ENCODE measurements at regions not wholly inside any gene's neighbourhood (a gene's known extent, or its start where the extent isn't known, plus 50 kb on each side); places are given as distances from the start of the nearest gene placed in this dataset.

DNA sequence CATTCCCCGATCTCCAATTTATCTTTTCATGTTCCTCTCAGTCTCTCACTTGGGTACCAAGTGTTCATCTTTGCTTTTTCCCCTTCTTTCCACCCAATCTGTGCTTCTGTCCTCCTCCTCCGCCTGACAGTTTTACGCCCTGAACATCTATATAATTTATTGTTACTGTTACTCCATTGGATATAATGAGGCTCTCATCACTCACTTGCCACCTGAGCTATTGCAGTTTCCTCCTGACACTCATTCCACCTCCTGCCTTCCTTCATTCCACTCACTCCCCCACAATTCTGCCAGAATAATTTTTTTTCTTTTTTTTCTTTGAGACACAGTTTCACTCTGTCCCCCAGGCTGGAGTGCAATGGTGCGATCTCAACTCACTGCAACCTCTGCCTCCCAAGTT lies 77.6 kb upstream of the SORBS2 start:
- POLR2A ChIA-PET (ENCODE audit: low non-redundant PET) = no interaction called here
- TF ChIP-seq EZH2 (IDR thresholded peaks at IDR 0.05; ENCODE audit: borderline replicate concordance, low read depth, low read length, poor library complexity, severe bottlenecking) = no peak
- no peak for TF ChIP-seq CTCF (conservative IDR thresholded peaks at IDR 0.05; ENCODE audit: low read depth, low read length)
- intact Hi-C loops (cut with micrococcal nuclease; ENCODE audit: unreplicated experiment) = no loop called here
- Histone ChIP-seq H3K36me3 (ENCODE audit: insufficient read depth, low read length, poor library complexity, severe bottlenecking) (no peaks in the 10 kb centered on the region), H3K27me3 (replicated peaks; ENCODE audit: insufficient read depth, low read depth, low read length, poor library complexity) (no peaks in the 10 kb centered on the region), H3K4me3 (ENCODE audit: low read depth, low read length, poor library complexity, severe bottlenecking) (no peak overlapping the region), H3K9me3 (ENCODE audit: low read depth, low read length, poor library complexity, severe bottlenecking) (no peaks in the 10 kb centered on the region), H3K4me1 (ENCODE audit: insufficient read depth, low read length, poor library complexity, severe bottlenecking) (no peaks in the 10 kb centered on the region), H3K27ac (ENCODE audit: low read depth, low read length, poor library complexity, severe bottlenecking) (no peak overlapping the region)
- DNase-seq (ENCODE audit: low spot score) = no peak
- no TSS peak for BruUV-seq (replicated peaks)
- CTCF ChIA-PET = no interaction called here

DNA sequence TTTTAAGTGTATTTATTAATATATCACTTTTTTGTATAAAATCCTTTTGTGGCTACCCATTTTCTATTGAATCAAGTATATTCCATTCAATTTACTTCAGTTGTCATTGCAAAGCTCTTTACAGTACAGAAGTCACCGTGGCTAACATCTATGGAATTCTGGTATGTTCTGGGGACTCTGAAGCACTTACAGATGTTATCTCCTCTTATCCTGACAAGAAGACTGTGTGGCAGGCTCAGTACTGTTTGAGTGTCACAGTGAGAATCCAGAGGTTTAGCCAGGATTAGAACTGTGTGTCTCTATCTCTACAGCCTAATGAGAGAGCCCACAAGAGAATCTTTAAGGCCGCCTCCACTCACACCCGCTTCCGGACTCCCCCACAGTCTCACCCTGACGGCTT lies 78.2 kb upstream of the SORBS2 start:
- intact Hi-C loops (cut with micrococcal nuclease; ENCODE audit: unreplicated experiment) = no loop called here
- Histone ChIP-seq H3K9me3 (ENCODE audit: low read depth, low read length, poor library complexity, severe bottlenecking) (no peaks in the 10 kb centered on the region), H3K27ac (ENCODE audit: low read depth, low read length, poor library complexity, severe bottlenecking) (no peak overlapping the region), H3K4me3 (ENCODE audit: low read depth, low read length, poor library complexity, severe bottlenecking) (no peak overlapping the region), H3K36me3 (ENCODE audit: insufficient read depth, low read length, poor library complexity, severe bottlenecking) (no peaks in the 10 kb centered on the region), H3K4me1 (ENCODE audit: insufficient read depth, low read length, poor library complexity, severe bottlenecking) (no peaks in the 10 kb centered on the region), H3K27me3 (replicated peaks; ENCODE audit: insufficient read depth, low read depth, low read length, poor library complexity) (no peaks in the 10 kb centered on the region)
- DNase-seq (ENCODE audit: low spot score) = no peak
- BruUV-seq (replicated peaks) = no TSS peak
- TF ChIP-seq CTCF (conservative IDR thresholded peaks at IDR 0.05; ENCODE audit: low read depth, low read length) = no peak
- TF ChIP-seq EZH2 (IDR thresholded peaks at IDR 0.05; ENCODE audit: borderline replicate concordance, low read depth, low read length, poor library complexity, severe bottlenecking) = no peak
- POLR2A ChIA-PET (ENCODE audit: low non-redundant PET) = no interaction called here
- CTCF ChIA-PET = no interaction called here

- no TSS peak for BruUV-seq (replicated peaks)
- POLR2A ChIA-PET (ENCODE audit: low non-redundant PET) = no interaction called here
- H3K36me3 ChIP-seq (ENCODE audit: insufficient read depth, low read length, poor library complexity, severe bottlenecking) = no peaks in the 10 kb centered on the region
- CTCF ChIA-PET = no interaction called here
- H3K27ac ChIP-seq (ENCODE audit: low read depth, low read length, poor library complexity, severe bottlenecking) = no peak overlapping the region
- no peaks in the 10 kb centered on the region for H3K4me1 ChIP-seq (ENCODE audit: insufficient read depth, low read length, poor library complexity, severe bottlenecking)
- TF ChIP-seq EZH2 (IDR thresholded peaks at IDR 0.05; ENCODE audit: borderline replicate concordance, low read depth, low read length, poor library complexity, severe bottlenecking) (no peak), CTCF (conservative IDR thresholded peaks at IDR 0.05; ENCODE audit: low read depth, low read length) (no peak; the same call in 1 of the 2 replicates)
- no peaks in the 10 kb centered on the region for H3K27me3 ChIP-seq (replicated peaks; ENCODE audit: insufficient read depth, low read depth, low read length, poor library complexity)
- intact Hi-C loops (cut with micrococcal nuclease; ENCODE audit: unreplicated experiment) = no loop called here
- DNase-seq (ENCODE audit: low spot score) = peak; percentile 29
- no peak overlapping the region for H3K4me3 ChIP-seq (ENCODE audit: low read depth, low read length, poor library complexity, severe bottlenecking)
- no peaks in the 10 kb centered on the region for H3K9me3 ChIP-seq (ENCODE audit: low read depth, low read length, poor library complexity, severe bottlenecking)
Measured at GRCh38 chr4:185892165-185892564, 80.2 kb upstream of the SORBS2 start.

All from A673 (cell line).